Neuronal stem cell (in vitro differentiated cells): ENCODE measurements at regions not wholly inside any gene's neighbourhood (a gene's known extent, or its start where the extent isn't known, plus 50 kb on each side); places are given as distances from the start of the nearest gene placed in this dataset.
A peak's percentile ranks its signal among the peaks of the same experiment; 100 is the strongest.
"Not testable (repeated sequence)": the region's sequence is repeated elsewhere in the genome, so short reads cannot be mapped to it uniquely, and the experiment has no call there.

ENCODE experiments used
- DNase-seq: peaks from one replicate; pipeline ENCODE4 v3.0.0-alpha.2; 2013; ENCODE audit warnings: low spot score
- H2AFZ ChIP-seq: one replicate; pipeline ENCODE4 v1.6.1; 2013; ENCODE audit warnings: mild to moderate bottlenecking, low read length, inconsistent platforms
- H2AK5ac ChIP-seq: 2 replicates; pipeline ENCODE4 v1.6.1; 2013; ENCODE audit warnings: low read depth, mild to moderate bottlenecking, inconsistent platforms, low read length, moderate library complexity, mixed read lengths
- H2BK120ac ChIP-seq: 2 replicates; pipeline ENCODE4 v1.6.1; 2013; ENCODE audit warnings: low read depth, mild to moderate bottlenecking, inconsistent platforms, low read length, moderate library complexity, mixed read lengths
- H2BK12ac ChIP-seq: one replicate; pipeline ENCODE4 v1.6.1; 2013; ENCODE audit warnings: low read length, inconsistent platforms
- H2BK15ac ChIP-seq: 2 replicates; pipeline ENCODE4 v1.6.1; 2013; ENCODE audit warnings: mild to moderate bottlenecking, low read length, inconsistent platforms, mixed read lengths
- H2BK5ac ChIP-seq: one replicate; pipeline ENCODE4 v1.6.1; 2013; ENCODE audit warnings: inconsistent platforms, mild to moderate bottlenecking, low read length, moderate library complexity
- H3K14ac ChIP-seq: one replicate; pipeline ENCODE4 v1.6.1; 2013; ENCODE audit warnings: low read length, inconsistent platforms
- H3K18ac ChIP-seq: 2 replicates; pipeline ENCODE4 v1.6.1; 2013; ENCODE audit warnings: low read length, inconsistent platforms
- H3K23ac ChIP-seq: 2 replicates; pipeline ENCODE4 v1.6.1; 2013; ENCODE audit warnings: low read depth, mild to moderate bottlenecking, mixed read lengths, low read length, inconsistent platforms; ENCODE audit not compliant: poor library complexity
- H3K27ac ChIP-seq: replicated peaks from 3 replicates; pipeline ENCODE4 v1.5.1; 2013; ENCODE audit warnings: low read length, inconsistent platforms
- H3K27me3 ChIP-seq, 3 experiments: 2 replicates each; pipeline ENCODE4 v1.6.1; 2013; ENCODE audit warnings: low read length in 3 of 3, mild to moderate bottlenecking in 2 of 3, inconsistent platforms in 1 of 3, low read depth in 1 of 3, mixed read lengths in 1 of 3, moderate library complexity in 1 of 3; ENCODE audit not compliant: control insufficient read depth in 3 of 3, insufficient read depth in 3 of 3
- H3K36me3 ChIP-seq, 2 donors: replicated peaks in 1 of 2; 2 replicates each; pipeline ENCODE4 v1.6.1; 2013; ENCODE audit warnings: low read length in 2 of 2; ENCODE audit not compliant: control insufficient read depth in 2 of 2, insufficient read depth in 2 of 2
- H3K4ac ChIP-seq: 2 replicates; pipeline ENCODE4 v1.6.1; 2013; ENCODE audit warnings: inconsistent platforms, mild to moderate bottlenecking, low read length, moderate library complexity
- H3K4me1 ChIP-seq, 2 donors: 1 replicate in 1 of 2; 2 replicates in 1 of 2; pipeline ENCODE4 v1.6.1; 2013; ENCODE audit warnings: low read length in 2 of 2, low read depth in 1 of 2; ENCODE audit not compliant: control insufficient read depth in 2 of 2, insufficient read depth in 1 of 2
- H3K4me2 ChIP-seq: one replicate; pipeline ENCODE4 v1.6.1; 2013; ENCODE audit warnings: mild to moderate bottlenecking, low read length, inconsistent platforms; ENCODE audit not compliant: insufficient read depth, poor library complexity, severe bottlenecking
- H3K4me3 ChIP-seq, 2 donors: 2 replicates each; pipeline ENCODE4 v1.5.1; 2013; ENCODE audit warnings: low read length in 2 of 2, mild to moderate bottlenecking in 2 of 2, inconsistent platforms in 1 of 2, moderate library complexity in 1 of 2
- H3K79me1 ChIP-seq: one replicate; pipeline ENCODE4 v1.6.1; 2013; ENCODE audit warnings: low read depth, mild to moderate bottlenecking, inconsistent platforms, low read length, moderate library complexity
- H3K9ac ChIP-seq: one replicate; pipeline ENCODE4 v1.6.1; 2013; ENCODE audit warnings: mild to moderate bottlenecking, low read depth, low read length, inconsistent platforms; ENCODE audit not compliant: poor library complexity
- H3K9me3 ChIP-seq, 2 donors: replicated peaks in 1 of 2; 2 replicates each; pipeline versions ENCODE3 to v1.6.1; 2013; ENCODE audit warnings: low read length in 2 of 2, mild to moderate bottlenecking in 2 of 2, inconsistent platforms in 1 of 2, low read depth in 1 of 2, mixed read lengths in 1 of 2, moderate library complexity in 1 of 2; ENCODE audit not compliant: control insufficient read depth in 2 of 2, insufficient read depth in 1 of 2
- H4K8ac ChIP-seq: one replicate; pipeline ENCODE4 v1.6.1; 2013; ENCODE audit warnings: low read depth, mild to moderate bottlenecking, inconsistent platforms, low read length, moderate library complexity
- H4K91ac ChIP-seq: one replicate; pipeline ENCODE4 v1.6.1; 2013; ENCODE audit warnings: low read length, low read depth, mild to moderate bottlenecking, inconsistent platforms; ENCODE audit not compliant: poor library complexity
- WGBS, 2 donors: extraction: QIAGEN DNeasy Blood & Tissue Kit; methylation state at CpG; one replicate each; pipeline ENCODE4 v1.1.7; 2013; ENCODE audit warnings: missing lambda C conversion rate in 2 of 2, mixed read lengths in 1 of 2; ENCODE audit not compliant: insufficient read length in 2 of 2, insufficient replicate concordance in 1 of 2; ENCODE audit errors: extremely low coverage in 2 of 2; 5-methylcytosine and 5-hydroxymethylcytosine counted together

- Histone ChIP-seq H3K9ac (no peak overlapping the region), H4K8ac (no peak overlapping the region), H3K14ac (no peak overlapping the region), H3K4me2 (no peak overlapping the region), H2BK15ac (peak overlapping the region; percentile 3), H3K4me1 (peaks cover 3 to 7% of the 10 kb centered on the region in 2 donors), H2AFZ (no peak overlapping the region), H3K27me3 (peaks cover 0 to 21% (median 6%) of the 10 kb centered on the region in 3 experiments), H3K36me3 (no peaks in the 10 kb centered on the region), H3K23ac (peak overlapping the region; percentile 35), H2BK120ac (no peak overlapping the region), H2AK5ac (no peak overlapping the region), H2BK12ac (no peak overlapping the region), H3K18ac (no peak overlapping the region), H2BK5ac (no peak overlapping the region), H3K9me3 (peaks cover 0 to 5% of the 10 kb centered on the region in 2 donors), H4K91ac (no peak overlapping the region), H3K27ac (no peak overlapping the region), H3K4me3 (no peak overlapping the region), H3K4ac (no peak overlapping the region), H3K79me1 (no peaks in the 10 kb centered on the region)
- no CpG with 5 or more reads among the region's 15 CpGs for WGBS, 2 donors
- DNase-seq = no peak
Observed at GRCh38 chr4:1583051-1583785, 100.9 kb downstream of the FAM53A start.

GRCh38 chr4:1582227-1582626, 101.9 kb downstream of the FAM53A start:
- Histone ChIP-seq H3K9ac (peak overlapping the region; percentile 50), H2AK5ac (peak overlapping the region; percentile 28), H2BK5ac (no peak overlapping the region), H3K27me3 (peaks cover 0 to 30% (median 6%) of the 10 kb centered on the region in 3 experiments), H3K9me3 (peaks cover 0 to 4% of the 10 kb centered on the region in 2 donors), H2AFZ (no peak overlapping the region), H3K4me1 (peaks cover 8 to 11% of the 10 kb centered on the region in 2 donors), H3K18ac (peak overlapping the region; percentile 11), H3K23ac (no peak overlapping the region), H3K27ac (no peak overlapping the region), H2BK12ac (peak overlapping the region; percentile 75), H4K91ac (no peak overlapping the region), H3K14ac (no peak overlapping the region), H3K4ac (no peak overlapping the region), H3K4me3 (no peak overlapping the region), H3K36me3 (no peaks in the 10 kb centered on the region), H3K79me1 (no peaks in the 10 kb centered on the region), H2BK120ac (peak overlapping the region; percentile 4), H4K8ac (no peak overlapping the region), H2BK15ac (peak overlapping the region; percentile 38), H3K4me2 (no peak overlapping the region)
- no peak for DNase-seq
- no CpG with 5 or more reads among the region's 15 CpGs for WGBS, 2 donors

- DNase-seq = peak; percentile 71
- H4K91ac ChIP-seq, H3K18ac ChIP-seq, H2AFZ ChIP-seq, H2AK5ac ChIP-seq, H2BK120ac ChIP-seq, H2BK12ac ChIP-seq, H3K4me2 ChIP-seq, H3K23ac ChIP-seq, H3K36me3 ChIP-seq, H2BK5ac ChIP-seq, H3K9me3 ChIP-seq, H3K4ac ChIP-seq, H3K4me3 ChIP-seq, H3K79me1 ChIP-seq, H4K8ac ChIP-seq, H2BK15ac ChIP-seq, H3K9ac ChIP-seq, H3K27ac ChIP-seq, H3K14ac ChIP-seq: not testable (repeated sequence)
- peaks cover 0 to 38% (median 6%) of the 10 kb centered on the region in 3 experiments for H3K27me3 ChIP-seq
- peaks cover 8 to 15% of the 10 kb centered on the region in 2 donors for H3K4me1 ChIP-seq
- WGBS, 2 donors = no CpG with 5 or more reads among the region's 15 CpGs
Observed at GRCh38 chr4:1581164-1581894, 102.8 kb downstream of the FAM53A start.

GRCh38 chr4:1580692-1581012, 103.5 kb downstream of the FAM53A start:
- not testable (repeated sequence) for H4K8ac ChIP-seq, H3K9ac ChIP-seq, H3K14ac ChIP-seq, H3K23ac ChIP-seq, H2AFZ ChIP-seq, H3K79me1 ChIP-seq, H3K4me2 ChIP-seq, H3K18ac ChIP-seq, DNase-seq, H3K4me3 ChIP-seq, H2BK120ac ChIP-seq, H2BK15ac ChIP-seq, H2AK5ac ChIP-seq, H3K27ac ChIP-seq, H3K9me3 ChIP-seq, H4K91ac ChIP-seq, H3K4ac ChIP-seq, H2BK12ac ChIP-seq, H3K36me3 ChIP-seq, H2BK5ac ChIP-seq
- WGBS, 2 donors = no CpG with 5 or more reads among the region's 16 CpGs
- Histone ChIP-seq H3K27me3 (peaks cover 0 to 45% (median 6%) of the 10 kb centered on the region in 3 experiments), H3K4me1 (peaks cover 8 to 15% of the 10 kb centered on the region in 2 donors)
